Esophagus squamous epithelium (tissue), 4 donors: ENCODE measurements at regions not wholly inside any gene's neighbourhood (a gene's known extent, or its start where the extent isn't known, plus 50 kb on each side); places are given as distances from the start of the nearest gene placed in this dataset.

ENCODE experiments used
- CTCF ChIP-seq, 6 experiments: fragments of 450-650 bp in 4 of 6; fragments of 200-600 bp in 2 of 6; sonication (generic) in 2 of 6; IDR thresholded peaks; one replicate each; pipeline ENCODE4 v1.5.1; 2016 to 2019; ENCODE audit warnings: antibody characterized with exemption in 6 of 6, mild to moderate bottlenecking in 4 of 6, moderate library complexity in 4 of 6
- POLR2A ChIP-seq, 4 donors: fragments of 450-650 bp; IDR thresholded peaks; one replicate each; pipeline ENCODE4 v1.6.1; 2017; ENCODE audit warnings: antibody characterized with exemption in 4 of 4, mild to moderate bottlenecking in 4 of 4, moderate library complexity in 3 of 4

- TF ChIP-seq CTCF (IDR thresholded peaks at IDR 0.05) (no peak), POLR2A (IDR thresholded peaks at IDR 0.05) (no peak)
Observed at GRCh38 chr11:26865703-26866102, 128.2 kb upstream of the FIBIN start.
